ENCODE measurements at regions not wholly inside any gene's neighbourhood (a gene's known extent, or its start where the extent isn't known, plus 50 kb on each side); places are given as distances from the start of the nearest gene placed in this dataset.

- TF ChIP-seq CTCF (IDR thresholded peaks at IDR 0.05) = no peak
- TF ChIP-seq POLR2A (IDR thresholded peaks at IDR 0.05) = no peak
Measured at GRCh38 chr4:123996718-123997510, 600.3 kb downstream of the SPRY1 start.
